ENCODE measurements at regions not wholly inside any gene's neighbourhood (a gene's known extent, or its start where the extent isn't known, plus 50 kb on each side); places are given as distances from the start of the nearest gene placed in this dataset.

DNA sequence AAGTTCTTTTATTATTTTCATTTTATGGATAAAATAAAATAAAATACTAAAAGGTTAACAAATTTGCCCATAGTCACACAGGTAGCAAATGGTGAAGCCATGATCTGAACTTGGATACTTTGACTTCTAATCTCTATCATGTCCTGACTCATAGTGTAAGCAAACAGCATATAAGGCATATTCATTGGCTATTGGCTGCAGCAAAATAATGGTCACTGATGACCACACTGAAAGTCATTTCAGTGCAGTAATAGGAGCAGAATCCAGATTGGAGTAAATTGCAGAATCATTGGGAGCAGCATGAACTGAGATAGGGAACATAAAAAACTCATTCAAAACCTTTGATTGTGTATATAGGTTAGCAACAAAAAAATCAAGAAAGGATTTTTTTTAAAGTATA, 262.9 kb downstream of the PLA2G4A start:
- no peak for DNase-seq

DNA sequence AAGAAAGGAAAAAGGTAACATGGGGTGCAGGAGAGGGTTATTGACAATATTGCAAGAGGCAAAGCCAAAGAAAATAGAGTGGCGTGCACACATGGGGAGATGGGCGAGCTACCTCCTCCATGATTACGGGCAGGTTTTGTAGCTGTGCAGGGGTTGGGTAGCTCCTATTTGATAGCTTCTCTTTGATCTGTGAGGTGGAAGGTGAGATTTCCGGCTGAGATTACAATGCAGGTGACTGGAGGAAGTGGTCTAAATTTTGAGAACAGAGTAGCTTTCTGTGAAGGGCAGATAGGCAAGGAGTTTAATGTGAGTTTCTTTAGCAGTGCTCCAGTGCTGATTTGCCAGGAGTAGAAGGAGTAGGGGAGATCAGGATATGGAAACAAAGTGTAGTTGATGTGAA, 263.4 kb downstream of the PLA2G4A start:
- no peak for DNase-seq

DNA sequence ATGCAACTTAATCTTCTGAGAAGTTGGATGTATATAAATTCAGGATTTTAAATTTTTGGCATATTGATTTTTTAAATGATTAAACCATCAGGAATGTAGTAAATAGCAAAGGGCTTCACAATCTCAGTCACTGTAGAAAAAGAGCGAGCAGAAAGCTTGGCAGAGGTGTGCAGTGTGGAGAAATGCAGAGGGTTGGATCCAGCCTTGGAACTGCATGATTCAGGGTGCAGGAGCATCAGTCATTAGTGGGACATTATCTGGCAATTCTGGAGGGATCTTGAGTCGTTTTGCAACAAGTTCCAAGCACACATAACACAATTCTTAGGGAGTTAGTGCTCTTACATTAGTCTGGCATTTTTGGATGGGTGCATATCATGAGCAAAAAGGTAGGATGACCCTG, 267.9 kb downstream of the PLA2G4A start:
- DNase-seq: no peak

DNA sequence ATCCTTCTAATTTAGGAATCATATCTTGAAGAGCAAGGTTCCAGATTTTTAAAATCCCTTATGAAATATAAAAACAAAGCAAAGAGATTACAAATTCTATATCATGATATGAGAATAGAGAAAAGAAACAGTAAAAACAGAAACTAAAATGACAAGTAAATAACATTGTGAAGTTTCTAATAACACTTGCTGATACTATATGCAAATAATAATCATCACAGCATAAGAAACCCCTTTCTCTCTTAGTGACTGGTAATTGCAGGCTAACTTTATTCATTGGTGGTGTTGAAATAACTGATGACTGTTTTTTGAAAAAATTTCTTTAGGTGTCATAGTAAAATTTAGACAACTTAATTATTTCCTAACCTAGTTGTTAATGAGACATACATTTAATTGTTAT, 281.6 kb downstream of the PLA2G4A start:
- no peak for DNase-seq

- no peak for DNase-seq
These were observed 286.0 kb downstream of the PLA2G4A start for GRCh38 chr1:187114792-187115191.

DNA sequence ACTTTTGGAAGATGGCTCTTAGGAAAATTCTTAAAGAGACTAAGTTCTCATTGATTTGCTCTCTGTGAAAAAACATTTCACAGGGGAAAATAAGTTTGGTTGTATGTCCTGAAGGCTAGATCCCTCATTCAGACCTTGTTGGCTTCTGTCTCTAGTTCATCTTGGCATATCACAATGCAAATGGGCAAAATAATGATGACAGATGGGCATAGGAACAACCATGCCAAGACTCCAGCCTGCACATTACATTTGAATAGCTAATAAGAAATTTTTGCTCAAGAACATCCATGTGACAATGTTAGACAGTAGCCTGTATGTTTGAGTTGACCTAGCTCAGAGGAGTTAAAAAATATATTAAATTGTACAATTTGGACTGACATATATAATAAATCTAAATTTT, 292.9 kb downstream of the PLA2G4A start:
- DNase-seq: no peak

DNA sequence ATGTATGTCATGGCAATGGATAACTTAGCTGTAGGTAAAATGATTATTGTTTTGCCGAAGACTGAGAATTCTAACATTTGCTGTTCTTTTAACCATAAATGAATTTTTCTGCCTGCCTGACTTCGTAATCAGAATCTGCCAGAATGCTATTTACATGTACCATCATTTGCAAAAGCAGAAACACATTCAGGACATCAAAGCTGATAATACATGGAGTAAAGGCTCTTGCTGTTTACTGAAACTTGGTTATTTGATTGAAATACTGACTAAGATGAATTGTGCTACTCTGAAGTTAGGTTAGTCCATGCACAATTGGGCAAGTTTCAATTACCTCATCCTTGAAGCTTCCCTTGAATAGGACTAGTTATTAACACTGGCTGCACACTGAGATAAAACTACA, 293.8 kb downstream of the PLA2G4A start:
- no peak for DNase-seq

- no peak for DNase-seq
These were observed 300.4 kb downstream of the PLA2G4A start for GRCh38 chr1:187129132-187129531.

DNA sequence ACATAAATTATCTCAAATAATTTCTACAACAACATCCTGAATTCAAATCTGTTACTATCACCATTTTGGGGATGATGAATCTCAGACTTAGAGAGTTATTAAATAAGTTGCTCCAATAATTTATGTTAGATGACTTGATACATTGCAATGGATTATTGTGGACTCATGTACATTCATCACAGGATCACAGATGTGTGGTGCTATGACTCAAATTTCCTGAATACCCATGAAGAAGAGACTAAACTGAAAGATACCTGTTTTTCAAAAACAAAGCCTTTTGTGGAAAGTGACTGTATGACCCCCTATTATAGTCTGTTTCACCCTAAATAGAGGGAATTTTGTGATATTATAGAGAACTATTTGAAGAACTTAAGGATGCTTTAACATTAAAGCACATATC, 315.0 kb downstream of the PLA2G4A start:
- DNase-seq: no peak

GRCh38 chr1:187146388-187146787, 317.6 kb downstream of the PLA2G4A start:
- DNase-seq: no peak

DNA sequence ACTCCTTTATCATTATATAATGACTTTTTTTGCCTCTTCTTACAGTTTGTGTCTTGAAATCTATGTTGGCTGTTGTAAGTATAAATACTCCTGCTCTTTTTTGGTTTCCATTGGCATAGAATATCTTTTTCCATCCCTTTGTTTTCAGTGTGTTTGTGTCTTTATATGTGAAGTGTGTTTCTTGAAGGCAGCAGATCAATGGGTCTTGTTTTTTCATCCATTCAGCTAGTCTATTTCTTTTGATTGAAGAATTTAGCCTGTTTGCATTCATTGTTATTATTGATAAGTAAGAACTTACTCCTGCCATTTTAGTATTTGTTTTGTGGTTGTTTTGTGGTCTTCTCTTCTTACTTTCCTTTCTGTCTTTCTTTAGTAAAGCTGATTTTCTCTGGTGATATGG, 322.8 kb downstream of the PLA2G4A start:
- DNase-seq: no peak

- no peak for DNase-seq
These were observed 324.3 kb downstream of the PLA2G4A start for GRCh38 chr1:187153047-187153446.

- DNase-seq: no peak
These were observed 328.4 kb downstream of the PLA2G4A start for GRCh38 chr1:187157115-187157514.

DNA sequence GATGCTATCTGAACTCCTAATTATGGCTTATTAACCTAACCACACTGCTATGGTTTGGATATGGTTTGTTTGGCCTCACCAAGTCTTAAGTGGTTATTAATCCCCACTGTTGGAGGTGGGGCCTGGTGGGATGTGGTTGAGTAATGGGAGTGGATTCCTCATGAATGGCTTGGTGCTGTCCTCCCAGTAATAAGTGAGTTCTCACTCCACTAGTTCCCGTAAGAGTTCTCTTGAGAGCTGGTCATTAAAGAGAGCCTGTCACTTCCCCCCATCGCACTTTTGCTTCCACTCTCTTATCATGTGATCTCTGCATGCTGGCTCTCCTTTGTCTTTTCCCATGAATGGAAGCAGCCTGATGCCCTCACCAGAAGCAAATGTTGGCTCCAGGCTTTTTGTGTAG, 328.8 kb downstream of the PLA2G4A start:
- no peak for DNase-seq

- DNase-seq: no peak
These were observed 338.8 kb downstream of the PLA2G4A start for GRCh38 chr1:187167555-187167954.

DNA sequence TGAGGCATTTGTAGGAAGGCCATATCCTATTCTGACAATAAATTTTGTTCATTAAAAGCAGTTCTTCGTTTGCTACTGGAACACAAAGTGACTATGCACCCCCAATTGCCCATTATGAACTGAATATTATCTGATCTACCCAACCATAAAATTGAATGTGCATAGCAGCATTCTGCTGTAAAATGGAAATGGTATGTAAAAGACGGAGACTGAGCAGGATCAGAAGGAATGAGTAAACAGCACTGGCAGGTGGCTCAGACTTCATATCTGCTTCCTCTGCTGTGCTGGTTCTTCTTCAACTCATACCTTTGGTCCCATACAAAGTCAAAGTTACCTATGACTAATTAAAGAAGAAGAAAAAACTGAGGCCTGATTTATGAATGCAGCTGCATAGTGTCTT, 339.5 kb downstream of the PLA2G4A start:
- no peak for DNase-seq

GRCh38 chr1:187185389-187185788, 356.6 kb downstream of the PLA2G4A start:
- no peak for DNase-seq

DNA sequence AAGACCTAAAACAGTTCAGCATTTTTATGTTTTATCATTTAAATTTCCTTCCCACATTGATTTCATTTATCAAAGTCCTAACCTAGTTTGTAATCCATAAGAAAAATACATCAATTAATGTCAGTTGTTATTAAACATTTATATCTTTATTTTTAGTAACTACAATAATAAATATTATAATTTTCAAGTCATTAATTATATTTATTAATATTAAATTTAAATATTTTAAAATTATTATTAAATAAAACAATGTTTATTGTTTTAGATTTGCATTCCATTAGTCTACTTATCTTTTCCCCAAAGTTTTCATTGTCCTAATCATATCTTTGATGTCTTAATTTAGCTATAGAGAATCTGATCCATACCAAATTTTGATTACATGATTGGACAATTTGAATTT, 368.9 kb downstream of the PLA2G4A start:
- DNase-seq: no peak

GRCh38 chr1:187203257-187203656, 374.5 kb downstream of the PLA2G4A start:
- no peak for DNase-seq

- DNase-seq: no peak
These were observed 383.6 kb downstream of the PLA2G4A start for GRCh38 chr1:187212377-187212776.

- DNase-seq: no peak
These were observed 397.6 kb downstream of the PLA2G4A start for GRCh38 chr1:187226396-187226795.

- no peak for DNase-seq
These were observed 400.0 kb downstream of the PLA2G4A start for GRCh38 chr1:187228790-187229189.

GRCh38 chr1:187229496-187229895, 400.7 kb downstream of the PLA2G4A start:
- no peak for DNase-seq

DNA sequence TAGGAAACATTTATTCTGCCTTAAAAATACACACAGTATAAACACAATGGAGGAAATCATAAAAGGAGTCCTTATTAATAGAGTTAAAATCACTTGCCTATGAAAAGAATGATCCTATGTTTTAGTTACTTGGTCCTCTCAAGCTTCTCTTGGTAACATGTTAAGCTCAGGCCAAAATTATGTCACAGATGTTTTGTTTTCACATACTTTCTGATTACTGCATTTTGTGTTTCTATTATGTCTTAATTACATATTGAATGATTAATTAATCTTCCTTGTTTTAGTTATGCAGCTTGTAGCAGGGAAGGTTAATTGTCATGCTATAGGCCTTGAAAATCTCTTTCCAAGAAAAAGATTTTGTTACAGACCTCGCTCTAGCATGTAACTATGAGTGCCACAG, 406.0 kb downstream of the PLA2G4A start:
- DNase-seq: no peak

GRCh38 chr1:187236199-187236598, 407.4 kb downstream of the PLA2G4A start:
- DNase-seq: no peak

GRCh38 chr1:187236676-187237075, 407.9 kb downstream of the PLA2G4A start:
- DNase-seq: no peak

Measured in NCI-H82 (cell line).